C4-2B (cell line): ENCODE measurements at regions not wholly inside any gene's neighbourhood (a gene's known extent, or its start where the extent isn't known, plus 50 kb on each side); places are given as distances from the start of the nearest gene placed in this dataset.

Source experiments
- CTCF ChIP-seq: fragments of 450-650 bp; conservative IDR thresholded peaks from 2 replicates; pipeline ENCODE4 v1.5.1; 2017; ENCODE audit warnings: mild to moderate bottlenecking
- ZFX ChIP-seq: fragments of 450-650 bp; IDR thresholded peaks from 2 replicates; pipeline ENCODE4 v1.6.1; 2017

- TF ChIP-seq CTCF (no peak), ZFX (no peak)
Observed at GRCh38 chr10:78758176-78758575, 310.6 kb upstream of the ZMIZ1 start.
